SJCRH30 (cell line): ENCODE measurements at regions not wholly inside any gene's neighbourhood (a gene's known extent, or its start where the extent isn't known, plus 50 kb on each side); places are given as distances from the start of the nearest gene placed in this dataset.

ENCODE experiments used
- DNase-seq, 2 experiments: peaks; one replicate each; pipeline ENCODE4 v3.0.0-alpha.2; 2015 to 2020
- H3K27ac ChIP-seq: fragments of 250-450 bp; sonication (Bioruptor Pico); 2 replicates; pipeline ENCODE4 v1.5.1; 2020; ENCODE audit warnings: mild to moderate bottlenecking, moderate library complexity
- H3K27me3 ChIP-seq: fragments of 250-450 bp; sonication (Bioruptor Pico); 2 replicates; pipeline ENCODE4 v1.5.1; 2020; ENCODE audit warnings: mild to moderate bottlenecking, moderate library complexity
- H3K36me3 ChIP-seq: fragments of 250-450 bp; sonication (Bioruptor Pico); 2 replicates; pipeline ENCODE4 v1.5.1; 2020; ENCODE audit warnings: mild to moderate bottlenecking, moderate library complexity
- H3K4me1 ChIP-seq: fragments of 250-450 bp; sonication (Bioruptor Pico); 2 replicates; pipeline ENCODE4 v1.5.1; 2020; ENCODE audit warnings: mild to moderate bottlenecking, moderate library complexity
- H3K4me3 ChIP-seq: fragments of 250-450 bp; sonication (Bioruptor Pico); 2 replicates; pipeline ENCODE4 v1.5.1; 2020; ENCODE audit warnings: mild to moderate bottlenecking, moderate library complexity
- H3K9me3 ChIP-seq: fragments of 250-450 bp; sonication (Bioruptor Pico); replicated peaks from 2 replicates; pipeline ENCODE4 v1.5.1; 2020; ENCODE audit warnings: mild to moderate bottlenecking, moderate library complexity

- no peak for DNase-seq
- no peaks in the 10 kb centered on the region for H3K36me3 ChIP-seq
- no peak overlapping the region for H3K27ac ChIP-seq
- H3K4me1 ChIP-seq: peaks cover 10% of the 10 kb centered on the region; the same call in 1 of the 2 replicates
- H3K4me3 ChIP-seq: no peak overlapping the region
- H3K27me3 ChIP-seq: peaks cover 4% of the 10 kb centered on the region; the same call in 1 of the 2 replicates
- no peaks in the 10 kb centered on the region for H3K9me3 ChIP-seq
These were observed 151.2 kb downstream of the IRX5 start for GRCh38 chr16:55081622-55082590.

- H3K4me1 ChIP-seq: peaks cover 10% of the 10 kb centered on the region; the same call in 1 of the 2 replicates
- DNase-seq: no peak
- no peak overlapping the region for H3K27ac ChIP-seq
- H3K36me3 ChIP-seq: no peaks in the 10 kb centered on the region
- H3K4me3 ChIP-seq: no peak overlapping the region
- peaks cover 4% of the 10 kb centered on the region; the same call in 1 of the 2 replicates for H3K27me3 ChIP-seq
- no peaks in the 10 kb centered on the region for H3K9me3 ChIP-seq
These were observed 151.9 kb downstream of the IRX5 start for GRCh38 chr16:55082591-55082976.

DNA sequence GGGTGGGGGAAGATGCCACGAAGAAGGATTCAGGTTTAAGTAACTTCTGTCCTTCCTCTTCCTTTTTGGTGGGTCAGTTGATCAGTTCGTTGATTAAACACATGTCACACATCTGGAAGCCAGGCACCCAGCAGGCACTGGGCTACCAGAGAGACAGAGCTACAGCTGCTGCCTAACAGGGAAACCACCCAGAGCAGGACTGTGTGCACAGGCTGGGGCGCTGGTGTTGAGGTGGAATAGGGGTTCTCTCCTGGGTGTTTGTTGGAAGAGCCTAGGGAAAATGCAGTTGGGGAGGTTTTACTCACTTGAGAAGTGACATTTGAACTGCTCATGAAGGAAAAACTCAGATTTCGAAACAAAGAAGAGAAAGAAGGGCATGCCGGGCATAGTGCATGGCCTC lies 152.4 kb downstream of the IRX5 start:
- Histone ChIP-seq H3K36me3 (no peaks in the 10 kb centered on the region), H3K4me3 (no peak overlapping the region), H3K27ac (no peak overlapping the region), H3K4me1 (peaks cover 10% of the 10 kb centered on the region; the same call in 1 of the 2 replicates), H3K9me3 (no peaks in the 10 kb centered on the region), H3K27me3 (peaks cover 4% of the 10 kb centered on the region; the same call in 1 of the 2 replicates)
- DNase-seq: no peak

- H3K36me3 ChIP-seq: no peaks in the 10 kb centered on the region
- H3K9me3 ChIP-seq: no peaks in the 10 kb centered on the region
- DNase-seq: no peak
- no peaks in the 10 kb centered on the region for H3K4me1 ChIP-seq
- H3K27me3 ChIP-seq: no peaks in the 10 kb centered on the region
- H3K4me3 ChIP-seq: no peak overlapping the region
- H3K27ac ChIP-seq: no peak overlapping the region
These were observed 157.4 kb downstream of the IRX5 start for GRCh38 chr16:55088098-55088497.

DNA sequence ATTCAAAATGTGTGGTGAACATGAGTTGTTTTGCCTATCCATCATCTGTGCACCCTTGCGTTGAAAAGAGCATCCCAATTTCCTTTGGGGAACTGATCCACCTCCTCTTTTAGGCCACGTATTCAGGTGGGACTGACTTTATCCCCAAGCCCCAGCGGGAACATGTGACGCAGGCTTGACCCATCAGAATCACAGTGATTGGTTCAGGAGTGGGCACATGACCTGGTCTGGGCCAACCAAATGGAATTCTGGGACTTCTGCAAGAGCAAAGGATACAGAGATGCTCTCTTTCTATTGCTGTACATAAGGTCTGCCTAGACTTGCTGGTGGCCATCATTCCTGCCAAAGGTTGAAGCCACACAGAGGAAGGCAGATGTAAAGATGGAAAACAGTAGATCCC lies 158.9 kb downstream of the IRX5 start:
- no peak for DNase-seq
- Histone ChIP-seq H3K36me3 (no peaks in the 10 kb centered on the region), H3K4me3 (no peak overlapping the region), H3K27me3 (peaks cover 4% of the 10 kb centered on the region; the same call in 1 of the 2 replicates), H3K27ac (no peak overlapping the region), H3K9me3 (no peaks in the 10 kb centered on the region; the same call in 1 of the 2 replicates), H3K4me1 (no peaks in the 10 kb centered on the region)

DNA sequence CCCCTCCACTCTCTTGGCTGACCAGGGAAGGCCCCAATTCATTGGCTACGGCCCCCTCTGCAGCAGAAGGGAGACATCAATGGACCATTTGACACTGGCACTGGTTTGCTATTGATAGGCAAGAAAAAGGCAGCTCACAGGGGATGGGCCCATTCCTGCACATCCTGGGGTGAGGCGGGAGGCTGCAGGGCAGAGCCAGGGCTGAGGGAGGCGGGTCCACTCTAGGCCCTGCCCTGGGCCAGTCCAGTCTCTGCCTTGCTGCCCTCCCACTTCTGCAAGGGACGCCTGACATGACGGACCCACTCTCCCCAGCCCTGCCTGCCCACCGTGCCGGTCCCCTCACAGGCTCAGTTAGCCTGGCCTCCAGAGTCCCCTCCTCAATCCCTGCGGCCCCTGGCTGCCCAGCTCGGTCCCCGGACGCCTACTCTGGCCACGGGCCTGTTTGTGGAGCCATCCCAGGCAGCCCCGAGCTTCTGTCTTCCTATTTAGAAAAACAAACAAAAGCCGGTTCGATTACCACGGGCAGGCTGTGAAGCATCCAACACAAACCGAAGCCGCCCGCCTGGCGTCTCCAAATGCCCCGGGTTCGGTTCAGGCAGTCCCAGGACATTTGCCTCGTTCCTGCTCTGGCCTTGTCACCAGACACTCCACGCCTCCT lies 160.7 kb downstream of the IRX5 start:
- H3K27ac ChIP-seq: no peak overlapping the region
- no peak overlapping the region for H3K4me3 ChIP-seq
- H3K9me3 ChIP-seq: no peaks in the 10 kb centered on the region; the same call in 1 of the 2 replicates
- H3K4me1 ChIP-seq: no peaks in the 10 kb centered on the region
- no peaks in the 10 kb centered on the region for H3K36me3 ChIP-seq
- H3K27me3 ChIP-seq: peaks cover 9% of the 10 kb centered on the region; the same call in 1 of the 2 replicates
- no peak for DNase-seq

DNA sequence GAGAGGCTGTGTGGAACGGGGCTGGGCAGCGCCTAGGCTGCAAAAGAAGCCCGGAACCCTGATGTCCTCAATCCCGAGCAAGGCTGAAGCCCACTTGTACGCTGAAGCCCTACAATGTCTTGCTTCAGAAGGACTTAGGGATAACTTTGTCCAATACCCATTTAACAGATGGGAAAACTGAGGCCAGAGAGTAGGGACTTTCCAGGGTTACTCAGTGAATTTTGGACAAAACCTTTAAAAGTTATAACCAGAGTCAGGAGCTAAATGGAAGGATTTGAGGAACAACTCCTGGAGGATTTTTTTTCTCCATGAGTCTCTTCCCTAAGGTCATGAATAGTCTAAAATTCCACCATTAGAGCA lies 161.2 kb downstream of the IRX5 start:
- no peak for DNase-seq
- peaks cover 9% of the 10 kb centered on the region; the same call in 1 of the 2 replicates for H3K27me3 ChIP-seq
- no peaks in the 10 kb centered on the region; the same call in 1 of the 2 replicates for H3K9me3 ChIP-seq
- no peaks in the 10 kb centered on the region for H3K4me1 ChIP-seq
- no peak overlapping the region for H3K27ac ChIP-seq
- H3K4me3 ChIP-seq: no peak overlapping the region
- no peaks in the 10 kb centered on the region for H3K36me3 ChIP-seq

DNA sequence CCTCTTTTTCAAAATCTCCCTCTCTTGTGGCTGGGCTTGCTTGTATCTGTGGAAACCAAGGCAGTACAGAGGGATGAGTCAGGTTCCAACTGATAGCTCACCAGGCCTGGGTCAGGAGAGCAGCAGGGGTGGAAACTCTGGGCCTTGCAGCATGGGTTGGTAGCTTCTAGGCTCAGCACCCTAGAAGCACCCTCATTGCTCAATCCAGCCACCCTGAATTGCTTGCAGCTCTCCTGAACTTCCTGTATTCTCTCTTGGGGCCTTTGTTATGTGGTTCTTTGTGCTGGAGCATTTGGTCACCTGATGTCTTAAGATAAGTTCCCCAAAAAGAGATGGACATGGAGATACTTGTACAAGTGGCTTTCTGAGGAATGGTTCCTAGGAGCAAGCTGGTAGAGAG lies 169.4 kb downstream of the IRX5 start:
- Histone ChIP-seq H3K4me3 (no peak overlapping the region), H3K36me3 (no peaks in the 10 kb centered on the region; the same call in 1 of the 2 replicates), H3K27ac (no peak overlapping the region), H3K9me3 (peaks cover 5% of the 10 kb centered on the region), H3K27me3 (peaks cover 9% of the 10 kb centered on the region), H3K4me1 (no peaks in the 10 kb centered on the region)
- no peak for DNase-seq

GRCh38 chr16:55101026-55101425 lies 170.4 kb downstream of the IRX5 start:
- no peaks in the 10 kb centered on the region; the same call in 1 of the 2 replicates for H3K36me3 ChIP-seq
- H3K9me3 ChIP-seq: peaks cover 5% of the 10 kb centered on the region
- peaks cover 12% of the 10 kb centered on the region; the same call in 1 of the 2 replicates for H3K27me3 ChIP-seq
- no peak overlapping the region for H3K27ac ChIP-seq
- H3K4me3 ChIP-seq: no peak overlapping the region
- no peaks in the 10 kb centered on the region for H3K4me1 ChIP-seq
- DNase-seq: no peak

DNA sequence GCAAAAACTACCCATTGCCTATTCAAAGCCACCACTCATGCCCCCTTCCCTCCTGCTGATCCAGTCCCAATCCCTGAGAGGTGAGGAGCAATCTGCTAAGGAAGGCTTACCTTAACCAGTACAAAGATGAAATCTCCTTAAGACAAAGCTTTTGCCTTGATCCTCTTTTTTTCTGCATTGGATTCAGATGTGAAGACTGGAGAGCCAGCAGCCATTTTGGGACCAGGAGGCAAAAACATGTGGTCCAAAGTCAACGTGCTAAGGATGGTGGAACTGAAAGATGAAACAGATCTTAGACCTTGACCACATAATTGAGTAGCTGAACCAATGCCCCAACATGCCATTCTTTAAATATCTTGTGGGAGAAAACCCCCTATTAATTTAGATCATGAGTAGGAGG lies 171.4 kb downstream of the IRX5 start:
- no peak overlapping the region for H3K4me3 ChIP-seq
- H3K4me1 ChIP-seq: no peaks in the 10 kb centered on the region
- H3K36me3 ChIP-seq: no peaks in the 10 kb centered on the region; the same call in 1 of the 2 replicates
- DNase-seq: no peak
- H3K27ac ChIP-seq: no peak overlapping the region
- peaks cover 8% of the 10 kb centered on the region; the same call in 1 of the 2 replicates for H3K27me3 ChIP-seq
- H3K9me3 ChIP-seq: peaks cover 5% of the 10 kb centered on the region

GRCh38 chr16:55102531-55102930 lies 171.9 kb downstream of the IRX5 start:
- Histone ChIP-seq H3K36me3 (no peaks in the 10 kb centered on the region; the same call in 1 of the 2 replicates), H3K4me1 (no peaks in the 10 kb centered on the region), H3K27me3 (peaks cover 8% of the 10 kb centered on the region; the same call in 1 of the 2 replicates), H3K27ac (no peak overlapping the region), H3K9me3 (peaks cover 5% of the 10 kb centered on the region), H3K4me3 (no peak overlapping the region)
- peak in 1 of 2 experiments; percentile 29 for DNase-seq

DNA sequence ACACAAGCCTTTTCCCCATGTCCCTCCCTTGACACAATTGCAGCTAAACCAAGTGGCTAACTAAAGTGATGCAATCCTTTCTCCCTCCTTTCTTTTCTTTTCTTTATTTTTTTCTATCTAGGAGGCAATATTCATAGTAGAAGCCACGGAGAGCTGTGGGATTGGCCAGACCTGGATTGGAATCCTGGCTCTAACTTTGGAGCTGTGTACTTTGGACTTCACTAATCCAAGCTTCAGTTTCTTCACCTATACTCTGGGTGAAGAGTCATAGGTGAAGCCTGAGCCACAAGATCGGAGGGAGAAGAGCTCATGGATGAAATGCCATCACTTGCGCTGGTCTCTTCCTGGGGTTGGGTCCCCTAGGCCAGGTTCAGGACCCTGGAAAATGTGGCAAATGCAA lies 177.2 kb downstream of the IRX5 start:
- no peak overlapping the region for H3K27ac ChIP-seq
- H3K4me1 ChIP-seq: no peaks in the 10 kb centered on the region
- no peaks in the 10 kb centered on the region for H3K9me3 ChIP-seq
- peaks cover 11% of the 10 kb centered on the region; the same call in 1 of the 2 replicates for H3K27me3 ChIP-seq
- no peak for DNase-seq
- no peak overlapping the region for H3K4me3 ChIP-seq
- H3K36me3 ChIP-seq: no peaks in the 10 kb centered on the region

DNA sequence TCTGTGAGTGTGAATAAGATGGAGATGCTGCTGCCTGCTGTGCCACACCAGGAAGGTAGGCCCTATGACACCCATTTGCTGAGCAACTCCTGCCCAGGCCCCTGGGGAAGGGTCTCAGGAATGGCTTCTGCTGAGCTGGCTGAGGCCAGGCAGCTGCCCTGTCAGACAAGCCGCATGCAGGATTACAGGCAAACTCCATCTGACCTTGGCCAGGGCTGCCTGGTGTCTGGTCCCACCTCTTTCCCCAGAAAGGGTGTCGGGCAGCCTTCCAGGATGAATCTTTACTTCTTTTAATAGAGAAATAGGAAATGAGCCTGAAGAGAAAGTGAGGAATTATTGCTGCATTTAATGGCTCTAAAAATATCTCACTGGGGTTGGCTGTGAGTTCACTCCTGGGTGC lies 182.5 kb downstream of the IRX5 start:
- H3K9me3 ChIP-seq: no peaks in the 10 kb centered on the region
- no peak for DNase-seq
- H3K27me3 ChIP-seq: peaks cover 9% of the 10 kb centered on the region; the same call in 1 of the 2 replicates
- H3K27ac ChIP-seq: no peak overlapping the region
- H3K36me3 ChIP-seq: no peaks in the 10 kb centered on the region
- no peak overlapping the region for H3K4me3 ChIP-seq
- H3K4me1 ChIP-seq: no peaks in the 10 kb centered on the region

- H3K36me3 ChIP-seq: no peaks in the 10 kb centered on the region
- H3K9me3 ChIP-seq: no peaks in the 10 kb centered on the region
- H3K4me3 ChIP-seq: no peak overlapping the region
- no peak for DNase-seq
- H3K4me1 ChIP-seq: no peaks in the 10 kb centered on the region
- H3K27me3 ChIP-seq: peaks cover 9% of the 10 kb centered on the region; the same call in 1 of the 2 replicates
- no peak overlapping the region for H3K27ac ChIP-seq
These were observed 184.8 kb downstream of the IRX5 start for GRCh38 chr16:55115506-55115905.
